ENCODE measurements at regions not wholly inside any gene's neighbourhood (a gene's known extent, or its start where the extent isn't known, plus 50 kb on each side); places are given as distances from the start of the nearest gene placed in this dataset.

GRCh38 chr5:105807951-105808350 lies 1862.8 kb downstream of the EFNA5 start:
- in situ Hi-C loops (cut with HindIII; ENCODE audit: low sequenced_read_pairs), result no loop called here

GRCh38 chr5:105807290-105807689 lies 1863.4 kb downstream of the EFNA5 start:
- in situ Hi-C loops (cut with HindIII; ENCODE audit: low sequenced_read_pairs), result no loop called here

- in situ Hi-C loops (cut with HindIII; ENCODE audit: low sequenced_read_pairs), result no loop called here
These were observed 1864.1 kb downstream of the EFNA5 start for GRCh38 chr5:105806596-105806995.

GRCh38 chr5:105803431-105803830 lies 1867.3 kb downstream of the EFNA5 start:
- in situ Hi-C loops (cut with HindIII; ENCODE audit: low sequenced_read_pairs), result no loop called here

GRCh38 chr5:105794578-105794977 lies 1876.2 kb downstream of the EFNA5 start:
- in situ Hi-C loops (cut with HindIII; ENCODE audit: low sequenced_read_pairs), result no loop called here

- in situ Hi-C loops (cut with HindIII; ENCODE audit: low sequenced_read_pairs), result no loop called here
These were observed 1881.5 kb downstream of the EFNA5 start for GRCh38 chr5:105789246-105789645.

GRCh38 chr5:105783811-105784210 lies 1886.9 kb downstream of the EFNA5 start:
- in situ Hi-C loops (cut with HindIII; ENCODE audit: low sequenced_read_pairs), result no loop called here

- in situ Hi-C loops (cut with HindIII; ENCODE audit: low sequenced_read_pairs), result no loop called here
These were observed 1888.2 kb downstream of the EFNA5 start for GRCh38 chr5:105782501-105782900.

GRCh38 chr5:105773241-105773640 lies 1897.5 kb downstream of the EFNA5 start:
- in situ Hi-C loops (cut with HindIII; ENCODE audit: low sequenced_read_pairs), result no loop called here

GRCh38 chr5:105767267-105767666 lies 1903.5 kb downstream of the EFNA5 start:
- in situ Hi-C loops (cut with HindIII; ENCODE audit: low sequenced_read_pairs), result no loop called here

GRCh38 chr5:105762728-105763127 lies 1908.0 kb downstream of the EFNA5 start:
- in situ Hi-C loops (cut with HindIII; ENCODE audit: low sequenced_read_pairs), result no loop called here

- in situ Hi-C loops (cut with HindIII; ENCODE audit: low sequenced_read_pairs), result no loop called here
These were observed 1916.7 kb downstream of the EFNA5 start for GRCh38 chr5:105754056-105754455.

- in situ Hi-C loops (cut with HindIII; ENCODE audit: low sequenced_read_pairs), result no loop called here
These were observed 1917.9 kb downstream of the EFNA5 start for GRCh38 chr5:105752801-105753200.

- in situ Hi-C loops (cut with HindIII; ENCODE audit: low sequenced_read_pairs), result no loop called here
These were observed 1918.8 kb downstream of the EFNA5 start for GRCh38 chr5:105751908-105752307.

- in situ Hi-C loops (cut with HindIII; ENCODE audit: low sequenced_read_pairs), result no loop called here
These were observed 1925.6 kb downstream of the EFNA5 start for GRCh38 chr5:105745111-105745510.

GRCh38 chr5:105740242-105740641 lies 1930.5 kb downstream of the EFNA5 start:
- in situ Hi-C loops (cut with HindIII; ENCODE audit: low sequenced_read_pairs), result no loop called here

- in situ Hi-C loops (cut with HindIII; ENCODE audit: low sequenced_read_pairs), result no loop called here
These were observed 1931.0 kb downstream of the EFNA5 start for GRCh38 chr5:105739732-105740131.

GRCh38 chr5:105735704-105736103 lies 1935.0 kb downstream of the EFNA5 start:
- in situ Hi-C loops (cut with HindIII; ENCODE audit: low sequenced_read_pairs), result no loop called here

- in situ Hi-C loops (cut with HindIII; ENCODE audit: low sequenced_read_pairs), result no loop called here
These were observed 1939.8 kb downstream of the EFNA5 start for GRCh38 chr5:105730982-105731381.

GRCh38 chr5:105726093-105726492 lies 1944.6 kb downstream of the EFNA5 start:
- in situ Hi-C loops (cut with HindIII; ENCODE audit: low sequenced_read_pairs), result no loop called here

GRCh38 chr5:105708442-105708841 lies 1962.3 kb downstream of the EFNA5 start:
- in situ Hi-C loops (cut with HindIII; ENCODE audit: low sequenced_read_pairs), result no loop called here

- in situ Hi-C loops (cut with HindIII; ENCODE audit: low sequenced_read_pairs), result no loop called here
These were observed 1968.4 kb downstream of the EFNA5 start for GRCh38 chr5:105702323-105702722.

- in situ Hi-C loops (cut with HindIII; ENCODE audit: low sequenced_read_pairs), result no loop called here
These were observed 1974.3 kb downstream of the EFNA5 start for GRCh38 chr5:105696440-105696839.

GRCh38 chr5:105695941-105696340 lies 1974.8 kb downstream of the EFNA5 start:
- in situ Hi-C loops (cut with HindIII; ENCODE audit: low sequenced_read_pairs), result no loop called here

Data from endothelial cell of hepatic sinusoid (primary cell).